ENCODE measurements at regions not wholly inside any gene's neighbourhood (a gene's known extent, or its start where the extent isn't known, plus 50 kb on each side); places are given as distances from the start of the nearest gene placed in this dataset.

DNA sequence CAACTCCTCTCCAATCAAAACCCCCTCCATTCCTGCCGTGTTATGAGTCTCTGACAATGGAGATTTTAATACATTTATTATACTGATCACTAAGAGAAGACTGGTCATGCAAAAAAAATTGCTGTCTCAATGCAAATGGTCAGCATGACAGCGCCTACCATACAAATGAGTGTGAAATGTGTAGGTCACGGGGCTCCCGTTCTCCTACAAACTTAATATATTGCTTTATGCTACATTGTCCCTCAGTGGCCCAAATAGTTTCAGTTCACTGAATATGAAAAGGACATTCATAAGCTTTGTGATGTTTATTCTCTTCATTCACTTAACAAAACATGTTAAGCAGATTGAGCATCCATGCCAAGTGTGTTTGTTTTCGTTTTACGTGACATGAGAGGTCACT is 116.1 kb downstream of the SPANXN3 start:
- TF ChIP-seq, protein P1, sequence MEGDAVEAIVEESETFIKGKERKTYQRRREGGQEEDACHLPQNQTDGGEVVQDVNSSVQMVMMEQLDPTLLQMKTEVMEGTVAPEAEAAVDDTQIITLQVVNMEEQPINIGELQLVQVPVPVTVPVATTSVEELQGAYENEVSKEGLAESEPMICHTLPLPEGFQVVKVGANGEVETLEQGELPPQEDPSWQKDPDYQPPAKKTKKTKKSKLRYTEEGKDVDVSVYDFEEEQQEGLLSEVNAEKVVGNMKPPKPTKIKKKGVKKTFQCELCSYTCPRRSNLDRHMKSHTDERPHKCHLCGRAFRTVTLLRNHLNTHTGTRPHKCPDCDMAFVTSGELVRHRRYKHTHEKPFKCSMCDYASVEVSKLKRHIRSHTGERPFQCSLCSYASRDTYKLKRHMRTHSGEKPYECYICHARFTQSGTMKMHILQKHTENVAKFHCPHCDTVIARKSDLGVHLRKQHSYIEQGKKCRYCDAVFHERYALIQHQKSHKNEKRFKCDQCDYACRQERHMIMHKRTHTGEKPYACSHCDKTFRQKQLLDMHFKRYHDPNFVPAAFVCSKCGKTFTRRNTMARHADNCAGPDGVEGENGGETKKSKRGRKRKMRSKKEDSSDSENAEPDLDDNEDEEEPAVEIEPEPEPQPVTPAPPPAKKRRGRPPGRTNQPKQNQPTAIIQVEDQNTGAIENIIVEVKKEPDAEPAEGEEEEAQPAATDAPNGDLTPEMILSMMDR (IDR thresholded peaks at IDR 0.05), result no peak
- DNase-seq (ENCODE audit: low spot score), result no peak
- H3K27me3 Mint-ChIP-seq (ENCODE audit: low read depth), result no peaks in the 10 kb centered on the region
- no peaks in the 10 kb centered on the region for H3K36me3 Mint-ChIP-seq (ENCODE audit: low read depth)
- no peak overlapping the region for H3K27ac Mint-ChIP-seq (ENCODE audit: unreplicated experiment)
- no peaks in the 10 kb centered on the region for H3K4me1 Mint-ChIP-seq (ENCODE audit: low read depth)
- peaks cover 16% of the 10 kb centered on the region for H3K9me3 Mint-ChIP-seq (ENCODE audit: low read depth)
- H3K4me3 Mint-ChIP-seq (ENCODE audit: unreplicated experiment), result no peak overlapping the region

DNA sequence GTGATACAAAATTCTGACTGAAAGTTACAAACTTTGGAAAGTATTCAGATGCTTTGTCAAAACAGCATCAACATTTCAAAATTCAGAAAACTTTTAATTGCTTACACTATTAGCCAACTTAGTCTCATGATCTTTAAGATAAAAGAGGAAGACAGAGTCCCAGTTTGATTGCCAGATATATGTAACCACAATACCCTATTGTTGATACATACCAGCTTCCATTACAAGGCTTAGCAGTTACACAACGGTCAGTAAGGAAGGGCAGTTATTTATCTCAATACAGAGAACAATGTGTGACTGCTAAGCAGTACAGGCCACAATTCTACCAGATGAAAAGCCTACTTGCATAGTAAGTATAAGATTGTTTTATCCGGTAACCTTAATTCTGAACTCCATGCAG is 138.4 kb downstream of the SPANXN3 start:
- DNase-seq (ENCODE audit: low spot score), result no peak
- Mint-ChIP-seq H3K4me3 (ENCODE audit: unreplicated experiment) (no peak overlapping the region), H3K27me3 (ENCODE audit: low read depth) (no peaks in the 10 kb centered on the region), H3K9me3 (ENCODE audit: low read depth) (peaks cover 44% of the 10 kb centered on the region), H3K27ac (ENCODE audit: unreplicated experiment) (no peak overlapping the region), H3K36me3 (ENCODE audit: low read depth) (no peaks in the 10 kb centered on the region), H3K4me1 (ENCODE audit: low read depth) (no peaks in the 10 kb centered on the region)
- TF ChIP-seq, protein P1 (IDR thresholded peaks at IDR 0.05), result no peak

DNA sequence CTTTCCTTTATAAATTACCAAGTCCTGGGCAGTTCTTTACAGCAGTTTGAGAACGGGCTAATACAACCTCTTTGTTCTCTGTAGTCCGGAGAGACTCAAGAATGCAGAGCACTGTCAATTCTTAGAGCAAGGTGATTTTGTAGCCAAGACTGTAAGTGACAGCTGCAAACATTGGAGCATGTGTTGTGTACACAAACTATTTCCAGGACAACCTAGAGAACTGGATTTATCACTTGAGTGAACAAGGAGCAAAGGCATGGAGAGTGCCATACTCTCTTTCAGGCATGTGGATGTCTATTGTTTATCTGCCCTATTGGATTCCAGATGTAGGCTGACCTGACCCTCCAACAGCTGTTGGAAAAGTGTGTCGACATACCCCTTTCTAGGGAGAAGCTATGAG is 153.9 kb downstream of the SPANXN3 start:
- TF ChIP-seq, protein P1 (IDR thresholded peaks at IDR 0.05), result no peak

DNA sequence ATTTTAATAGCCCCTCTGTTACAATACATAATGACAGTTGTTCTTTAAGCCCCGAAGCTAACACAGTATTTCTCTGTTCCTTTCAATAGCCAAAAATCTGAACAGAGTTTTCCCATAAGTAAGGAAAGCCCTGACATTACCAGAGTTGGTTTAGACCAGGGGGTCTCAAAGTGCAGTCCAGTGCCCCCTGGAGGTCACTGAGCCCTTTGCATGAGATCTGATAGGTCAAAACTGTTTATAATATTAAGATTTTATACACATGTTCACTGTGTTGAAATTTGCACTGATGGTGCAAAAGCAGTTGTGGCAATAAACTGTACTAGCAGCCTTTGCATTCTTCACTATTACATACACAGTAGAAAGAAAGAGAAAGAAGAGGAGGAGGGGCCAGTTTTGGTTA is 177.1 kb downstream of the SPANXN3 start:
- no peaks in the 10 kb centered on the region for H3K4me1 Mint-ChIP-seq (ENCODE audit: low read depth)
- DNase-seq (ENCODE audit: low spot score), result no peak
- TF ChIP-seq, protein P1 (IDR thresholded peaks at IDR 0.05), result peak; percentile 16
- no peaks in the 10 kb centered on the region for H3K36me3 Mint-ChIP-seq (ENCODE audit: low read depth)
- no peak overlapping the region for H3K4me3 Mint-ChIP-seq (ENCODE audit: unreplicated experiment)
- H3K27ac Mint-ChIP-seq (ENCODE audit: unreplicated experiment), result no peak overlapping the region
- peaks cover 34% of the 10 kb centered on the region for H3K9me3 Mint-ChIP-seq (ENCODE audit: low read depth)
- no peaks in the 10 kb centered on the region for H3K27me3 Mint-ChIP-seq (ENCODE audit: low read depth)

More for the DNA sequence above, 153.9 kb downstream of the SPANXN3 start:
- DNase-seq (ENCODE audit: low spot score), result no peak
- H3K27ac Mint-ChIP-seq (ENCODE audit: unreplicated experiment), result no peak overlapping the region
- peaks cover 35% of the 10 kb centered on the region for H3K9me3 Mint-ChIP-seq (ENCODE audit: low read depth)
- H3K27me3 Mint-ChIP-seq (ENCODE audit: low read depth), result no peaks in the 10 kb centered on the region
- H3K36me3 Mint-ChIP-seq (ENCODE audit: low read depth), result peaks cover 1% of the 10 kb centered on the region
- H3K4me3 Mint-ChIP-seq (ENCODE audit: unreplicated experiment), result no peak overlapping the region
- no peaks in the 10 kb centered on the region for H3K4me1 Mint-ChIP-seq (ENCODE audit: low read depth)

DNA sequence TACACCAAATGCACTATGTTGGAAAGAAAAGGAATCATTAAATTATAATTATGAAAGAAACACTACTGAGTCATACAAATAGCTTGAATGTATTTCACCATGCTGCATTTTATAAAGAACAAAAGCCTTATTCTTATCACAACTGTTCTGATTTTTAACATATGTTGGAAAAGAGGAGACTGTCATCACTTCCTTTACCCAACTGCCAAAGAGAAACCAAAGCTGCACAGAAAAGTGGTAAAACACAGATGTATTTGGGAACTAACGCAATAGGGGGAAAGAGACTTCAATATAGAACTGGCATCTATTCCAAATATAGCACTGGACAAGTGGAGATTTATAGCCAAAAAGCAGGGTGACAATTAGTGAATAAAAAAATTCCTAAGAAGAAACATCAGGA is 181.0 kb downstream of the SPANXN3 start:
- no peaks in the 10 kb centered on the region for H3K36me3 Mint-ChIP-seq (ENCODE audit: low read depth)
- no peak overlapping the region for H3K4me3 Mint-ChIP-seq (ENCODE audit: unreplicated experiment)
- TF ChIP-seq, protein P1 (IDR thresholded peaks at IDR 0.05), result no peak
- H3K27ac Mint-ChIP-seq (ENCODE audit: unreplicated experiment), result no peak overlapping the region
- DNase-seq (ENCODE audit: low spot score), result no peak
- peaks cover 27% of the 10 kb centered on the region for H3K9me3 Mint-ChIP-seq (ENCODE audit: low read depth)
- H3K4me1 Mint-ChIP-seq (ENCODE audit: low read depth), result no peaks in the 10 kb centered on the region
- no peaks in the 10 kb centered on the region for H3K27me3 Mint-ChIP-seq (ENCODE audit: low read depth)
